Bronchial epithelial cell (primary cell): ENCODE measurements at regions not wholly inside any gene's neighbourhood (a gene's known extent, or its start where the extent isn't known, plus 50 kb on each side); places are given as distances from the start of the nearest gene placed in this dataset.
A peak's percentile ranks its signal among the peaks of the same experiment; 100 is the strongest.

Source experiments
- DNase-seq: peaks from one replicate; pipeline ENCODE4 v3.0.0-alpha.2; 2010; ENCODE audit warnings: low read depth
- FAIRE-seq: peaks from 2 replicates; lab custom pipeline; 2011; peaks lifted over from hg19 to GRCh38; lab: Jason Lieb, UNC
- H3K27me3 ChIP-seq: 2 replicates; pipeline ENCODE4 v1.5.1; 2011; ENCODE audit warnings: low read length; ENCODE audit not compliant: control insufficient read depth, insufficient read depth
- H3K36me3 ChIP-seq: 2 replicates; pipeline ENCODE4 v1.5.1; 2011; ENCODE audit warnings: low read length; ENCODE audit not compliant: control insufficient read depth, insufficient read depth
- H3K4me3 ChIP-seq: 2 replicates; pipeline ENCODE4 v1.5.1; 2011; ENCODE audit warnings: mild to moderate bottlenecking, low read depth, low read length, control low read depth
- TF ChIP-seq, protein P1 (sequence below): IDR thresholded peaks from 2 replicates; pipeline ENCODE4 v1.5.1; 2011; ENCODE audit warnings: mild to moderate bottlenecking, moderate library complexity, low read length, control low read depth, inconsistent platforms; ENCODE audit not compliant: insufficient read depth, severe bottlenecking

DNA sequence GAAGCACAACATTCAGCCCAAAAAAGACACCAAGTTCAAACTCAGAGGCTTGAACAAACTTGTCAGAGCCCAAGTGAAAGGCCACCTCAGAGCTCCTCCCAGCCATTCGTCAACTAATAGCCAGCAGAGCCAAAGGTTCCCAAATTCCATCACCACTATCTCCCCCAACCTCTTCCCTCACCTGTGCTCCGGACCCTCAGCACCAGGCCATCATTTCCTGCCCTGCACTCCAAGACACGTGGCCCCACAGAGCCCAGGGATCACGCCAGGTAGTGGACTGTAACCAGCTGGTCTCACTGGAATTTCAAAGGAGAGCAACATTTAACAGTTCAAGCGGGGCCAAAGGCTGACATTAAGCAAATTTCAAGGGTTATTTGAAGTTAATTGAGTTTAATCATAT, 245.2 kb upstream of the IGF1R start:
- TF ChIP-seq, protein P1, sequence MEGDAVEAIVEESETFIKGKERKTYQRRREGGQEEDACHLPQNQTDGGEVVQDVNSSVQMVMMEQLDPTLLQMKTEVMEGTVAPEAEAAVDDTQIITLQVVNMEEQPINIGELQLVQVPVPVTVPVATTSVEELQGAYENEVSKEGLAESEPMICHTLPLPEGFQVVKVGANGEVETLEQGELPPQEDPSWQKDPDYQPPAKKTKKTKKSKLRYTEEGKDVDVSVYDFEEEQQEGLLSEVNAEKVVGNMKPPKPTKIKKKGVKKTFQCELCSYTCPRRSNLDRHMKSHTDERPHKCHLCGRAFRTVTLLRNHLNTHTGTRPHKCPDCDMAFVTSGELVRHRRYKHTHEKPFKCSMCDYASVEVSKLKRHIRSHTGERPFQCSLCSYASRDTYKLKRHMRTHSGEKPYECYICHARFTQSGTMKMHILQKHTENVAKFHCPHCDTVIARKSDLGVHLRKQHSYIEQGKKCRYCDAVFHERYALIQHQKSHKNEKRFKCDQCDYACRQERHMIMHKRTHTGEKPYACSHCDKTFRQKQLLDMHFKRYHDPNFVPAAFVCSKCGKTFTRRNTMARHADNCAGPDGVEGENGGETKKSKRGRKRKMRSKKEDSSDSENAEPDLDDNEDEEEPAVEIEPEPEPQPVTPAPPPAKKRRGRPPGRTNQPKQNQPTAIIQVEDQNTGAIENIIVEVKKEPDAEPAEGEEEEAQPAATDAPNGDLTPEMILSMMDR, result no peak
- no peaks in the 10 kb centered on the region for H3K27me3 ChIP-seq
- no peak for FAIRE-seq
- H3K4me3 ChIP-seq, result no peak overlapping the region
- DNase-seq, result no peak
- no peaks in the 10 kb centered on the region for H3K36me3 ChIP-seq

DNA sequence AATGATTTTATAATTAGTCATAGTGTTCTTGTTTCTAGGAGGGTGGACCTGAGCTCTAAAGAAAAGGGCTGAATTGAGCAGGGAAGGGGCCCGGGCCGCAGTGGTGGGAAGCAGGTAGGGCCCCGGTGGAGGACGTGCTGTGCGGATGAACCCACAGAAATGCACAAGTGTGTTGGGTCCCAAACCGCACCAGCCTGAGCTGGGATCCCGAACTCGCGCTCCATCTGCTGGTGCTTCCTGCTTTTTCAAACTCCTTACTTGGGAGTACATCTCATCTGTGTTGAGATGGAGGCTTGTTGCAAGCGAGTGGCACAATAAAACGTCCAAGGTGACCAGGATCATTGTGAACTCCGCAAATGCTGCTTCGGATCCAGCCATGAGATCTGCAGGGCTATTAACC, 244.8 kb upstream of the IGF1R start:
- TF ChIP-seq, protein P1, result no peak
- Histone ChIP-seq H3K4me3 (no peak overlapping the region), H3K27me3 (no peaks in the 10 kb centered on the region), H3K36me3 (no peaks in the 10 kb centered on the region)
- no peak for FAIRE-seq
- DNase-seq, result no peak

DNA sequence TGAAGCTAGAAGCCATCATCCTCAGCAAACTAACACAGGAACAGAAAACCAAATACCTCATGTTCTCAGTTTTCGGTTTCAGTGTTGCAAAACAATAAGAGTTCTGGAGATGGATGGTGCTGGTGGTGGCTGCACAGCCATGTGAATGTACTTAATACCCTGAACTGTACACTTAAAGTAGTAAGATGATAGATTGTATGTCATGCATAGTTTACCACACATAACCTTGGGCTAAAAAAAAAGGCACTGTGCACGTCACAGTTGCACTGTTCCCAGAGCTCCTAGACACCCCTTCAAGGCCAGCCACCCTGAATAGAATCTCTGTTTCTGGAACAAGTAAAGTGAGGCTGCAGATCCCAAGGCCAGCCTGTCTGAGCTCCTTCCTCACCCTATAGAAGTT, 243.3 kb upstream of the IGF1R start:
- TF ChIP-seq, protein P1, result no peak
- FAIRE-seq (no peak), DNase-seq (no peak)
- Histone ChIP-seq H3K4me3 (no peak overlapping the region), H3K36me3 (no peaks in the 10 kb centered on the region), H3K27me3 (no peaks in the 10 kb centered on the region)

DNA sequence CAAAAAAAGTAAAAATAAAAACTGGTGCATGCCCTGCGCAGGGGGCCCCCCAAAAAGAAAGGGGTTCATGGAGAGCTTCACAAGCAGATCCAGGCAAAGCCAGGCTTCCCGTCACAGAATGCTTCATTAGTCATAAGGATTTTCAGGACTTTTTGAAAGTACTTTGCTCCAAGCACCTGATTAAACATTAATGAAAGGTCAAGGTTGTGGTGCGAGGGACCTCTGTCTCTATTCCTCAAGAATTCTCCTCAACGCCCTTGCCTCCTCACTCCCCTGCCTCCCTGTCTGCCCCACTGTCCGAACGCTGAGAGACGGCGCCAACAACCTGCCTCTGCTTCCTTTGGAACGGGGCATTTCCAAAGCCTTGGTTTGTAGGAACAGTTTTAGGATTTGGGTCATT, 240.1 kb upstream of the IGF1R start:
- FAIRE-seq (no peak), DNase-seq (no peak)
- Histone ChIP-seq H3K4me3 (no peak overlapping the region), H3K36me3 (no peaks in the 10 kb centered on the region), H3K27me3 (no peaks in the 10 kb centered on the region)
- TF ChIP-seq, protein P1, result no peak

DNA sequence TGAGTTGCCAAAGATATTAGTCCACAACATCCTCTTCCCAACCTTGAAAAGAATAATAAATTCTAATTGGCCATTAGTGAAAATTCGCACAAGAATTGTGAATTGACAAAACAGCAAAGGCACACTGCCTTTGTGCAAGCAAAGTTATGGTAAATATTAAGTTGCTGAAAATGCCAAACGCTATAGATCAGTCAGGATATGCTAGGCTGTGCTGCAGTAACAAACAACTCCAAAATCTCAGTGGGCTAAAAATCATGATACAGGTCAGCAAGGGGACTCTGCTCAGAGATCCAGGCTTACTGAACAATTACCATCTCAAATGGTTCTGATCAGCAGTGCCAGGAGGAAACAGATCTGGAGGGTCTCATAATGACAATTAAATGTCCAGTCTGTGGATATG, 238.0 kb upstream of the IGF1R start:
- H3K4me3 ChIP-seq, result no peak overlapping the region
- H3K36me3 ChIP-seq, result no peaks in the 10 kb centered on the region
- DNase-seq (no peak), FAIRE-seq (peak; percentile 28)
- H3K27me3 ChIP-seq, result no peaks in the 10 kb centered on the region
- TF ChIP-seq, protein P1, result no peak

DNA sequence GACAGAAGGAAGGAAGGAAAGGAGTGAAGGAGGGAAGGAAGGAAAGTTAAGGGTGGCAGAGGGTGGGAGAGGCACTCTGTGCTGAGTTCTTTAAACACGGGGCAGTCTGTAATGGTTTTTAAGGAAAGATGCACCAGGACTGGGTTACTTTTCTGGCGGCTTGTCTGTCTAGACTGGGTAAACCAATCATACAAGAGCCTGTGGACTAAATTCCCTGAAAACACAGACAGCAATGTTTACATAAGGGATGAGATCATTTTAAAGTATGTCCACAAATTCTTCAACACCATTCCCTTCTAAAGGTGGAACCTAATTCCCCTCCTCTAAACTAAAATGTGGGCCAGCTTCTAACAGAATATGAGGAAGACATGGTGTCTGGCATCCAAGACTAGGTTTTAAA, 235.5 kb upstream of the IGF1R start:
- FAIRE-seq (no peak), DNase-seq (peak; percentile 42)
- no peak overlapping the region for H3K4me3 ChIP-seq
- TF ChIP-seq, protein P1, result no peak
- no peaks in the 10 kb centered on the region for H3K27me3 ChIP-seq
- H3K36me3 ChIP-seq, result no peaks in the 10 kb centered on the region
